ENCODE measurements at regions not wholly inside any gene's neighbourhood (a gene's known extent, or its start where the extent isn't known, plus 50 kb on each side); places are given as distances from the start of the nearest gene placed in this dataset.

GRCh38 chr3:168524129-168524528, 428.4 kb upstream of the GOLIM4 start:
- Histone ChIP-seq H3K4me3 (no peak overlapping the region), H3K4me1 (no peaks in the 10 kb centered on the region), H3K27ac (no peak overlapping the region), H3K27me3 (no peaks in the 10 kb centered on the region), H3K36me3 (no peaks in the 10 kb centered on the region), H3K9me3 (no peaks in the 10 kb centered on the region)
- DNase-seq (ENCODE audit: low spot score) = no peak
- TF ChIP-seq CTCF (IDR thresholded peaks at IDR 0.05) = no peak

GRCh38 chr3:168517249-168518071, 421.7 kb upstream of the GOLIM4 start:
- TF ChIP-seq CTCF (IDR thresholded peaks at IDR 0.05) = no peak
- no peak for DNase-seq (ENCODE audit: low spot score)
- no peak overlapping the region for H3K4me3 ChIP-seq
- H3K27me3 ChIP-seq = no peaks in the 10 kb centered on the region
- no peaks in the 10 kb centered on the region for H3K36me3 ChIP-seq
- no peaks in the 10 kb centered on the region for H3K4me1 ChIP-seq
- no peaks in the 10 kb centered on the region for H3K9me3 ChIP-seq
- H3K27ac ChIP-seq = no peak overlapping the region

- DNase-seq (ENCODE audit: low spot score) = no peak
- H3K27me3 ChIP-seq = no peaks in the 10 kb centered on the region
- H3K27ac ChIP-seq = no peak overlapping the region
- no peaks in the 10 kb centered on the region for H3K36me3 ChIP-seq
- H3K9me3 ChIP-seq = no peaks in the 10 kb centered on the region
- no peaks in the 10 kb centered on the region for H3K4me1 ChIP-seq
- no peak overlapping the region for H3K4me3 ChIP-seq
- no peak for TF ChIP-seq CTCF (IDR thresholded peaks at IDR 0.05)
Measured at GRCh38 chr3:168514252-168514651, 418.5 kb upstream of the GOLIM4 start.

GRCh38 chr3:168512802-168513201, 417.1 kb upstream of the GOLIM4 start:
- Histone ChIP-seq H3K4me3 (no peak overlapping the region), H3K27me3 (no peaks in the 10 kb centered on the region), H3K27ac (no peak overlapping the region), H3K4me1 (no peaks in the 10 kb centered on the region), H3K36me3 (no peaks in the 10 kb centered on the region), H3K9me3 (no peaks in the 10 kb centered on the region)
- no peak for TF ChIP-seq CTCF (IDR thresholded peaks at IDR 0.05)
- no peak for DNase-seq (ENCODE audit: low spot score)

GRCh38 chr3:168511428-168512014, 415.8 kb upstream of the GOLIM4 start:
- Histone ChIP-seq H3K27me3 (no peaks in the 10 kb centered on the region), H3K4me1 (no peaks in the 10 kb centered on the region), H3K4me3 (no peak overlapping the region), H3K27ac (no peak overlapping the region), H3K36me3 (no peaks in the 10 kb centered on the region), H3K9me3 (no peaks in the 10 kb centered on the region)
- no peak for DNase-seq (ENCODE audit: low spot score)
- peak; percentile 31 to 63 for TF ChIP-seq CTCF (IDR thresholded peaks at IDR 0.05)

Measured in right atrium auricular region (tissue), 2 donors.